Endodermal cell (in vitro differentiated cells): ENCODE measurements at regions not wholly inside any gene's neighbourhood (a gene's known extent, or its start where the extent isn't known, plus 50 kb on each side); places are given as distances from the start of the nearest gene placed in this dataset.
A peak's percentile ranks its signal among the peaks of the same experiment; 100 is the strongest.
"Not testable (repeated sequence)": the region's sequence is repeated elsewhere in the genome, so short reads cannot be mapped to it uniquely, and the experiment has no call there.

Experiments
- DNase-seq: peaks from one replicate; pipeline ENCODE4 v3.0.0-alpha.2; 2017
- H3K27ac ChIP-seq: 2 replicates; pipeline ENCODE4 v1.5.1; 2013; ENCODE audit warnings: mild to moderate bottlenecking, low read depth, low read length, moderate library complexity
- H3K27me3 ChIP-seq: 2 replicates; pipeline ENCODE4 v1.6.1; 2013; ENCODE audit warnings: mild to moderate bottlenecking, low read length, moderate library complexity; ENCODE audit not compliant: insufficient read depth, control insufficient read depth, poor library complexity, severe bottlenecking
- H3K36me3 ChIP-seq: 2 replicates; pipeline ENCODE4 v1.7.0; 2013; ENCODE audit warnings: mild to moderate bottlenecking, low read length, moderate library complexity; ENCODE audit not compliant: control insufficient read depth, insufficient read depth
- H3K4me1 ChIP-seq: one replicate; pipeline ENCODE4 v1.7.0; 2013; ENCODE audit warnings: low read length; ENCODE audit not compliant: control insufficient read depth, insufficient read depth
- H3K4me3 ChIP-seq: 2 replicates; pipeline ENCODE4 v1.5.1; 2013; ENCODE audit warnings: mild to moderate bottlenecking, low read length, moderate library complexity
- H3K9ac ChIP-seq: 2 replicates; pipeline ENCODE4 v1.6.1; 2013; ENCODE audit warnings: mild to moderate bottlenecking, low read length, moderate library complexity; ENCODE audit not compliant: poor library complexity, severe bottlenecking; ENCODE audit errors: extremely low read depth
- H3K9me3 ChIP-seq: 2 replicates; pipeline ENCODE4 v1.6.1; 2013; ENCODE audit warnings: mild to moderate bottlenecking, low read length, moderate library complexity; ENCODE audit not compliant: control insufficient read depth
- H3K27ac Mint-ChIP-seq: 2 replicates; pipeline ENCODE4 v1.8.0; 2020; ENCODE audit warnings: mixed read lengths
- H3K27me3 Mint-ChIP-seq: 2 replicates; pipeline ENCODE4 v1.8.0; 2021; ENCODE audit warnings: mild to moderate bottlenecking, mixed read lengths; ENCODE audit not compliant: insufficient read depth
- H3K36me3 Mint-ChIP-seq: 2 replicates; pipeline ENCODE4 v1.8.0; 2020; ENCODE audit warnings: low read depth, mixed read lengths
- H3K4me1 Mint-ChIP-seq: 2 replicates; pipeline ENCODE4 v1.8.0; 2020; ENCODE audit warnings: mixed read lengths
- H3K4me3 Mint-ChIP-seq: 2 replicates; pipeline ENCODE4 v1.8.0; 2020; ENCODE audit warnings: mild to moderate bottlenecking, moderate library complexity, mixed read lengths
- H3K9me3 Mint-ChIP-seq: 2 replicates; pipeline ENCODE4 v1.8.0; 2020; ENCODE audit warnings: mild to moderate bottlenecking, mixed read lengths
- CTCF ChIP-seq: fragments of 200-600 bp; sonication (generic); conservative IDR thresholded peaks from 2 replicates; pipeline ENCODE4 v1.5.0; 2021; ENCODE audit warnings: antibody characterized with exemption, mild to moderate bottlenecking
- WGBS, 2 experiments: methylation state at CpG; one replicate each; pipeline versions ENCODE4 v1.1.5 to v1.1.7; 2013; ENCODE audit warnings: missing lambda C conversion rate in 2 of 2, mixed read lengths in 1 of 2; ENCODE audit not compliant: insufficient coverage in 1 of 2, insufficient read length in 1 of 2; 5-methylcytosine and 5-hydroxymethylcytosine counted together

GRCh38 chr7:131827421-131827820 lies 271.0 kb upstream of the PODXL start:
- 86 to 100% methylated on average over 2 to 5 of the region's 5 CpGs for WGBS, 2 experiments
- H3K4me1 Mint-ChIP-seq: peaks cover 59% of the 10 kb centered on the region
- Histone ChIP-seq H3K27ac (peak overlapping the region; percentile 12), H3K4me3 (peak overlapping the region; percentile 10), H3K9me3 (no peaks in the 10 kb centered on the region), H3K36me3 (no peaks in the 10 kb centered on the region), H3K9ac (peak overlapping the region; percentile 33), H3K4me1 (peaks cover 29% of the 10 kb centered on the region), H3K27me3 (no peaks in the 10 kb centered on the region)
- no peaks in the 10 kb centered on the region for H3K27me3 Mint-ChIP-seq
- TF ChIP-seq CTCF: no peak
- peak overlapping the region; percentile 9 for H3K27ac Mint-ChIP-seq
- peaks cover 8% of the 10 kb centered on the region for H3K9me3 Mint-ChIP-seq
- no peak for DNase-seq
- H3K4me3 Mint-ChIP-seq: no peak overlapping the region
- H3K36me3 Mint-ChIP-seq: no peaks in the 10 kb centered on the region

- H3K27me3 Mint-ChIP-seq: no peaks in the 10 kb centered on the region
- Histone ChIP-seq H3K27me3 (no peaks in the 10 kb centered on the region), H3K27ac (no peak overlapping the region), H3K9ac (peak overlapping the region; percentile 33), H3K4me1 (peaks cover 29% of the 10 kb centered on the region), H3K9me3 (no peaks in the 10 kb centered on the region), H3K4me3 (peak overlapping the region; percentile 10), H3K36me3 (no peaks in the 10 kb centered on the region)
- no peak overlapping the region for H3K4me3 Mint-ChIP-seq
- TF ChIP-seq CTCF: no peak
- H3K27ac Mint-ChIP-seq: peak overlapping the region; percentile 9
- 87 to 91% methylated on average over 7 to 8 of the region's 8 CpGs for WGBS, 2 experiments
- H3K9me3 Mint-ChIP-seq: peaks cover 8% of the 10 kb centered on the region
- H3K4me1 Mint-ChIP-seq: peaks cover 61% of the 10 kb centered on the region
- peak; percentile 84 for DNase-seq
- H3K36me3 Mint-ChIP-seq: no peaks in the 10 kb centered on the region
Measured at GRCh38 chr7:131826960-131827359, 270.5 kb upstream of the PODXL start.

GRCh38 chr7:131823961-131824440 lies 267.6 kb upstream of the PODXL start:
- H3K27me3 Mint-ChIP-seq, DNase-seq, H3K9me3 Mint-ChIP-seq, H3K9ac ChIP-seq, H3K36me3 ChIP-seq, H3K36me3 Mint-ChIP-seq, H3K27ac Mint-ChIP-seq, H3K4me3 Mint-ChIP-seq, H3K27me3 ChIP-seq, H3K27ac ChIP-seq, H3K4me3 ChIP-seq, H3K9me3 ChIP-seq: not testable (repeated sequence)
- H3K4me1 ChIP-seq: peaks cover 16% of the 10 kb centered on the region
- WGBS, 2 experiments: 94 to 98% methylated on average over 7 to 8 of the region's 8 CpGs
- H3K4me1 Mint-ChIP-seq: peaks cover 56% of the 10 kb centered on the region

- peaks cover 16% of the 10 kb centered on the region for H3K27me3 Mint-ChIP-seq
- peaks cover 50% of the 10 kb centered on the region for H3K4me1 Mint-ChIP-seq
- H3K4me1 ChIP-seq: peaks cover 13% of the 10 kb centered on the region
- H3K9me3 ChIP-seq: no peaks in the 10 kb centered on the region
- WGBS, 2 experiments: 20 to 40% methylated on average over 1 to 4 of the region's 4 CpGs
- H3K36me3 Mint-ChIP-seq: no peaks in the 10 kb centered on the region
- H3K27me3 ChIP-seq: no peaks in the 10 kb centered on the region
- TF ChIP-seq CTCF: no peak
- no peak overlapping the region for H3K4me3 ChIP-seq
- no peak overlapping the region for H3K4me3 Mint-ChIP-seq
- no peaks in the 10 kb centered on the region for H3K36me3 ChIP-seq
- H3K27ac Mint-ChIP-seq: no peak overlapping the region
- DNase-seq: peak; percentile 59
- H3K27ac ChIP-seq: no peak overlapping the region
- H3K9ac ChIP-seq: no peak overlapping the region
- H3K9me3 Mint-ChIP-seq: no peaks in the 10 kb centered on the region
Measured at GRCh38 chr7:131819891-131820290, 263.5 kb upstream of the PODXL start.
